ENCODE measurements at regions not wholly inside any gene's neighbourhood (a gene's known extent, or its start where the extent isn't known, plus 50 kb on each side); places are given as distances from the start of the nearest gene placed in this dataset.

DNA sequence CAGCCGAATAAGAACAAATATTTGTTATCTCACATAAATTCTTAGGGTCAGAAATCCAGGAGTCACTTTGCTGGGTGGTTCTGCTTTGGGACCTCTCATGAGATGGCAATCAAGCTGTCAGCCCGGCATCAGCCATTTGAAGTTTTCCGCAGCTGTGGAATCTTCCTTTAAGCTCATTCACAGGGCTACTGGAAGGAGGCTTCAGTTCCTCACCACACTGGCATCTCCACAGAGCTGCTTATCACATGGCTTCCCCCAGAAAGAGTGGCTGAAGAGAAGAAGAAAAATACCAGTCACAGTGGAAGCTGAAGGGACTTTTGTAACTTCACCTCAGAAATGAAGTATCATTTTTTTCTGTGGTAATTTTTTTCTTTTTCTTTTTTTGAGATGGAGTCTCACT is 267.7 kb downstream of the CHL1 start:
- Histone ChIP-seq H3K27ac (no peak overlapping the region), H3K4me3 (no peak overlapping the region), H3K9me3 (no peaks in the 10 kb centered on the region), H3K4me1 (no peaks in the 10 kb centered on the region), H3K36me3 (no peaks in the 10 kb centered on the region), H3K27me3 (no peaks in the 10 kb centered on the region)
- ATAC-seq: no peak
- no peak for DNase-seq
- TF ChIP-seq, protein P1, sequence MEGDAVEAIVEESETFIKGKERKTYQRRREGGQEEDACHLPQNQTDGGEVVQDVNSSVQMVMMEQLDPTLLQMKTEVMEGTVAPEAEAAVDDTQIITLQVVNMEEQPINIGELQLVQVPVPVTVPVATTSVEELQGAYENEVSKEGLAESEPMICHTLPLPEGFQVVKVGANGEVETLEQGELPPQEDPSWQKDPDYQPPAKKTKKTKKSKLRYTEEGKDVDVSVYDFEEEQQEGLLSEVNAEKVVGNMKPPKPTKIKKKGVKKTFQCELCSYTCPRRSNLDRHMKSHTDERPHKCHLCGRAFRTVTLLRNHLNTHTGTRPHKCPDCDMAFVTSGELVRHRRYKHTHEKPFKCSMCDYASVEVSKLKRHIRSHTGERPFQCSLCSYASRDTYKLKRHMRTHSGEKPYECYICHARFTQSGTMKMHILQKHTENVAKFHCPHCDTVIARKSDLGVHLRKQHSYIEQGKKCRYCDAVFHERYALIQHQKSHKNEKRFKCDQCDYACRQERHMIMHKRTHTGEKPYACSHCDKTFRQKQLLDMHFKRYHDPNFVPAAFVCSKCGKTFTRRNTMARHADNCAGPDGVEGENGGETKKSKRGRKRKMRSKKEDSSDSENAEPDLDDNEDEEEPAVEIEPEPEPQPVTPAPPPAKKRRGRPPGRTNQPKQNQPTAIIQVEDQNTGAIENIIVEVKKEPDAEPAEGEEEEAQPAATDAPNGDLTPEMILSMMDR (IDR thresholded peaks at IDR 0.05): no peak
- no peak for TF ChIP-seq POLR2A (IDR thresholded peaks at IDR 0.05)
- 41% methylated on average over 3 of the region's 3 CpGs for WGBS (ENCODE audit: insufficient coverage, low coverage, low lambda C conversion rate, missing lambda C conversion rate)
- intact Hi-C loops (cut with DNase I): no loop called here

DNA sequence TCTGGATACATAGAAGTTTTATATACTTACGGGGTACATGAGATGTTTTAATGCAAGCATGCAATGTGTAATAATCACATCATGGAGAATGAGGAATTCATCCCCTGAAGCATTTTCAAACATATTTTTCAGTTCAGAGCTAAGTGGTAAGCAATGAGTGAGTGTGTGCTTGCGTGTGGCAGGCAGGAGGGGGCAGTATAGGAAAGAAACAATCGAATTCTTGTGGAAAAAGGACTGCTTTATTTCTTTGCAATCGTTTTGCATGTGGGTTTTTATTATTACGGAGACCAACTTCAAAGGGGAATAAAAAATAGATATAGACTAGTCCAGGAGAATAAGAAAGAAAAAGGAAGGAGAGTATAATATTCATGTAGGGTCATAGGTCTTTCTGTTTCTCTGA is 271.6 kb downstream of the CHL1 start:
- DNase-seq (no peak), ATAC-seq (peak in 3 of 4 donors; percentile 35 to 45 (median 41))
- H3K36me3 ChIP-seq: no peaks in the 10 kb centered on the region
- H3K4me1 ChIP-seq: no peaks in the 10 kb centered on the region
- H3K9me3 ChIP-seq: no peaks in the 10 kb centered on the region
- H3K4me3 ChIP-seq: no peak overlapping the region
- TF ChIP-seq POLR2A (IDR thresholded peaks at IDR 0.05): no peak
- TF ChIP-seq, protein P1 (IDR thresholded peaks at IDR 0.05): peak; percentile 32 to 55 (median 39)
- intact Hi-C loops (cut with DNase I): no loop called here
- WGBS (ENCODE audit: insufficient coverage, low coverage, low lambda C conversion rate, missing lambda C conversion rate): 16% methylated on average over 5 of the region's 5 CpGs
- H3K27ac ChIP-seq: no peak overlapping the region
- no peaks in the 10 kb centered on the region for H3K27me3 ChIP-seq

DNA sequence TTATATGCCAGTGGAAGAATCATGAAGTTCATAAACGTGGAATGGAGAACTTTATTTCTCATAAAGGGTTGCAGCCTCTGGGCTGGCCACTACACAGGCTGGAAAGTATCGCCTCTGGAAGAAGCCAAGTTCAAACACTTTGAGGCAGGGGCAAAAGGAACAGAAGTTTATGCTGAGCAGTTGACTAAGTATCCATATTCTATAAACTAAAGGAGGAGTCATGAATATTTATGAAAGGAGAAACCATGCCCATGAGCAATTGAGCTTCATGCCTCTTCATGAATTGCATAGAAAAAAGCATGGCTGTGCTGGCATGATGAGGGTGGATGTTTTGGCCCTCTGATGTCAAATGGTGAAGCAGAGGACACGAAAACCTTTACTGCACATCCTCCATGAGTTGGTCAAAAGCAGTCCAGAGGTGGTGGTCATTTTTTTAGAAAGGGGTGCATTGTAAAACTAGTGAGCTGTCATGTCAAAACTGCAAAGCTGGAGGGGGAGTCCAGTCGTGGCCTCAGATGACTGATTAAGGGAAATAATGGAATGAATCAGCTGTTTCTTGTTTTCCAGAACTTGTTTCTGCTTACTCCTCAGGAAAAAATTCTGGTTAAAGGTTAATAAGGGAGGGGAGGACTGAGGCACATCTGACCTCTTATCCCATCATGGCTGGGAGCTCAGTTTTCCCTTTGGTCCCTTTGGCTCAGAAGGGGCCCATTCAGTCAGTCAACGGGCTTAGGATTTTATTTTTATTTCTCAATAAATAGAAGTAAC is 276.7 kb downstream of the CHL1 start:
- 35% methylated on average over 5 of the region's 5 CpGs for WGBS (ENCODE audit: insufficient coverage, low coverage, low lambda C conversion rate, missing lambda C conversion rate)
- DNase-seq: no peak
- ATAC-seq: no peak

DNA sequence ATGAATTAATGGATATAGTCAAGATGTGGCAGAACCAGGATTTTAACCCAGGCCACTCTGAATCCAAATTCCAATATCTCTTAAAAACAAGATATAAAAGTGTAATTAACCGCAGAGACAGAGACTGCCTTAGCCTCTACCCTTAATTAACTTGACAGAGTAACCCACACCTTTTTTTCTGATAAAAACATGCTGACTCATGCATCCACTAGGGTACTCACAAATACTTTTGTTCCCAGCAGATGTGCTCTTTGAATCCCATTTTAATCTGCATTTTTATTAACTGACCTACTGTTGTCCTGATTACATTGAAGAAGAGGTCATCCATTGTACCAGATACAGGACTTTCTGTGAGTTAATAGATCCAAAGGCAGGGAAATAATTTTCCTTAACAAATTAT is 278.3 kb downstream of the CHL1 start:
- H3K9me3 ChIP-seq: no peaks in the 10 kb centered on the region
- H3K27ac ChIP-seq: no peak overlapping the region
- intact Hi-C loops (cut with DNase I): no loop called here
- no peak for TF ChIP-seq POLR2A (IDR thresholded peaks at IDR 0.05)
- TF ChIP-seq, protein P1 (IDR thresholded peaks at IDR 0.05): no peak
- H3K27me3 ChIP-seq: no peaks in the 10 kb centered on the region
- ATAC-seq: no peak
- DNase-seq: no peak
- H3K4me3 ChIP-seq: no peak overlapping the region
- H3K4me1 ChIP-seq: no peaks in the 10 kb centered on the region
- WGBS (ENCODE audit: insufficient coverage, low coverage, low lambda C conversion rate, missing lambda C conversion rate): 79% methylated on average over 1 of the region's 1 CpG
- no peaks in the 10 kb centered on the region for H3K36me3 ChIP-seq

More for the DNA sequence above, 276.7 kb downstream of the CHL1 start:
- Histone ChIP-seq H3K4me3 (no peak overlapping the region), H3K27me3 (no peaks in the 10 kb centered on the region), H3K4me1 (no peaks in the 10 kb centered on the region), H3K27ac (no peak overlapping the region), H3K36me3 (no peaks in the 10 kb centered on the region), H3K9me3 (no peaks in the 10 kb centered on the region)
- intact Hi-C loops (cut with DNase I): no loop called here
- TF ChIP-seq, protein P1 (IDR thresholded peaks at IDR 0.05): no peak
- TF ChIP-seq POLR2A (IDR thresholded peaks at IDR 0.05): no peak

All from right lobe of liver (tissue), 6 donors.